Stimulated activated CD8-positive, alpha-beta memory T cell treated with anti-CD3 and anti-CD28 coated beads, Interleukin-15, amount 100 ng/mL, for 24 hours (primary cell): ENCODE measurements at regions not wholly inside any gene's neighbourhood (a gene's known extent, or its start where the extent isn't known, plus 50 kb on each side); places are given as distances from the start of the nearest gene placed in this dataset.

Experiments used
- DNase-seq: peaks from one replicate; pipeline ENCODE4 v3.0.0-alpha.2; 2020; ENCODE audit warnings: low read depth

DNA sequence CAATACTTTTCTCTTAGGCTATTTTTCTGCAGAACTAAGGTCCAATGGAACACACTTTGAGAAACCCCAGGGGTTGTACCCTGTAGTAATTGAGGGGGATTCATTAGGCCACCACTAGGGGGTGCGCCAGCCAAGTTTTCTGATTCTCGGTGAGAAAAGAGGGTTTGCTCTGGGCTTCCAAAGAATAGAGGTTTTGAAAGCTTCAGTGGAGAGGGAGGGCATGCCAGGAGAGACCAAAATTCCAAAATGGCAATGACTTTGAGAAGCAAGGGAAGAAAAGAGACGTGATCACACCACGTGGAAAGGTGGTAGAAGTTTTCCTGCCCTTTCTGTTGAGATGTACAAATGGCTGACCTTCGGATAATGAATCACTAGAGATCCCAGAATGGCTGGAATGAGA lies 323.3 kb downstream of the RPS6KC1 start:
- DNase-seq, result peak; percentile 26

DNA sequence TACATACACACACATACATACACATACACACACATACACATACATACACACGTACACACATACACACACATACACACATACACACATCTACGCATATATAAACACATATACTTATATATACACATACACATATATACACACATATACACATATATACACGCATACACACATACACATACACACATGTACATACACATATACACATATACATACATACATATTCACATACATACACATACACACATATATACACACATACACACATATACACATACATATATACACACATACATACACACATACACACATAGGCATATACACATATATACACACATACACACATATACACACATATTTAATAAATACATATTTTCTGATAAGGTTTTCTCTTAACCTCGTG lies 324.0 kb downstream of the RPS6KC1 start:
- DNase-seq, result no peak

DNA sequence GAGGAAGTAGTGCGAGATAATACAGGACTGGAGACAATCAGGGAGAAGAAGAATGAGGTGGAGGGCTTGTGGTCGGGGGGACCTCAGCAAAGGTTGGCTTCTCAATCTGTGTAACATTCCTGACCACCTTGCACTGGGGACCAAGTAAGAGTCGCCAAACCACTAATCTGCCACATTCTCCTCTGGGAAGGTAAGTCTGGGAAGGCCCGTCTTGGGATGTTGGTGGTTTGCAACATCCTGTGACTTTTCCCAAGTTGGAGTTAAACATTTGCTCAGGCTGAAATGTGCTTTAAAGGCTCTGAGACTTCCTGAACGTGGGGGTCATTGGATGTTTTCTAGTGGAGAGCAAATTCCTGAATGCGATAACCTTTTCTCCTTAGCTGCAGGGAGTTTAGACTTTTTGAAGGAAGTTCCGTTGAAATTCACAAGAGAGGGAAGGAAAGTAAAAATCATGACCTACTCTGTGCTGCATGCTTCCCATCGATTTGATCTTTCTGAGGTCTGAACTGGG lies 325.9 kb downstream of the RPS6KC1 start:
- DNase-seq, result no peak

DNA sequence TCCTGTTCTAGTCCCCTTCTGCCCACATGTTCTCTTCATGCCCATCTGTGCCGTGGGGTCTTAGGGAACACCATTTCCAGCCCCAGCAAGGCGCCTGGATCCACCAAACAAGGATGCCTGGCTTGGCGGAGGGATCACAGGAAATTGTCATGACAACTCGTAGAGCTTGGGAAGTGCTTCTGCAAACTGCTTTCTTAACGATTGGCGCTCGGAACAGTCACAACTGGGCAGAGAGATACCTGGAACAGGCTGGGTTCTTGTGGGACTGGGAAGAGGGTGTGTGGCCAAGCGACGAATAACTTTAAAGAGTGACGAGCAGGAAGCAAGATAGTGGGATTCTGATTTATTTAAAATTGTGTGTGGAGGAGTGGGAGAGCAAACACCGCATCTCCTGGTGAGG lies 329.8 kb downstream of the RPS6KC1 start:
- no peak for DNase-seq

DNA sequence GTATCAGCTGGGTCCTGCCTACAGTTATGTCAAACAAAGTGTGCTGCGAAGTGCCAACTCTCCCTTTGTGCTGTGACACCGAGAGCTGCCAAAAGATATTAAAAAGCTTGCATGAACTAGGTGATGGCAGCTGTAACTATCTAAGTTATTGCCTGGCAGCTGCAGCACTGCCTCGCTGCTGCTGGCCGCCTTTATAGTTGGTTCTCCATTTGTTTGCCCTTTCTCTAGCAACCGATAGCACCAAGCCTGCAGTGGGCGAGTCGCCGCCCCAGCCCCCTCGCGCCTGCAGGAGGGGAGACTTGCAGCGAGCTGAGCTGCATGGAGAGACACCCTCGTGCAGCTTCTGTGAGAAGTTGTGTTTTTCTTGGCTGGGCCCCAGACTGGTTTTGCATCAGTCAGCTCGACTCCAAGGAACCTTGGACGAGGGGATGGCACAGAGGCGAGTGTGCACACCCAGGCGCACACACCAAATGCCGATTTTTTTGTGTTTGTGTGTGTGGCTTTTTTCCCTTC lies 330.6 kb downstream of the RPS6KC1 start:
- DNase-seq, result no peak

DNA sequence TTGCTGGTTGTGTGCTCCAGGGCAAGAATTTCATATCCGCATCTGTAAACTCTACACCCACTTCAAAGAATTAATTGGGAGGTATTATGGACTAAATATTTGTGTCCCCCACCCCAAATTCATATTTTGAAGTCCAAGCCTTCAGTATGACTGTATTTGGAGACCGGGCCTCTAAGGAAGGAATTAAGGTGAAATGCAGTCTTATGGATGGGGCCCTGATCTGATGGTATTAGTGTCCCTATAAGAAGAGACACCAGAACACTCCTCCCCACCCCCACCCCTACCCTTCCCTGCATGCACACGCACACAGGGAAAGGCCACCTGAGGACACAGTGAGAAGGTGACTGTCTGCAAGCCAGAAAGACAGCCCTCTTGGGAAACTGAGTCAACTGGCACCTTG lies 332.4 kb downstream of the RPS6KC1 start:
- no peak for DNase-seq

DNA sequence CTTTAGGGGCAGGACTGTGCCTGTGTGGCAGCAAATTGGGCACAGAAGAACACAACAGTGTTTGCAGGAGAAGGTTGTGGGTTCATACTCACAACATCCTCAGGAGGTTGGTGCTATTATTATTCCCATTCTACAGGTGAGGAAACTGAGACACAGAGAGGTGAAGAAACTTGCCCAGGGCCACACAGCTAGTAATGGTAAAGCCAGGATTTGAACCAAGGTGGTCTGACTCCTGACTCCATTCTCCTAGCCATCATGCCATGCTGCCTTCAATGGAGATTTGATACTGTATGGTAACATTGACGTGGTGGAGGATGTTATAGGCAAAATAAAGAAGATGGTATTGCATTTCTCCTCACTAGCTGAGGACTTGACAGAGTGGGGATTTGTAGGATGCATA lies 334.2 kb downstream of the RPS6KC1 start:
- DNase-seq, result no peak

DNA sequence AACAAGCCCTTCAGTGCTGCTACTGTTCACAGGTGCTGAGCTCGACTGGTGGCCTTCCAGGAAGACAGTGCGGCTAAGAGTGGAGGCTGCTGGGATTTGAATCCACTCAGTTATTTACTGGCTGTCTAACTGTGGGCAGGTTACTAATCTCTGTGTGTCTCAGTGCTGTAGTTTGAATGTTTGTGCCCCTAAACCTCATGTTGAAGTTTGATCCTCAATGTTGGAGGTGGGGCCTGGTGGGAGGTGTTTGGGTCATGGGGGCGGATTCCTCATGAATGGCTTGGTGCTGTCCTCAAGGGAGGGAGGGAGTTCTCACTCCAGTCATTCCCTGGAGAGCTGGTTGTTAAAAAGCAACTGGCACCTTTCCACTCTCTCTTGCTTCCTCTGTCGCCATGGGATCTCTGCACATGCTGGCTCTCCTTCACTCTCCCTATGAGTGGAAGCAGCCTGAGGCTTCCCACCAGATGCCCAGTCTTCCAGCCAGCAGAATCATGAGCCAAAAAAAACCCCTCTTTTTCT lies 334.8 kb downstream of the RPS6KC1 start:
- DNase-seq, result no peak

DNA sequence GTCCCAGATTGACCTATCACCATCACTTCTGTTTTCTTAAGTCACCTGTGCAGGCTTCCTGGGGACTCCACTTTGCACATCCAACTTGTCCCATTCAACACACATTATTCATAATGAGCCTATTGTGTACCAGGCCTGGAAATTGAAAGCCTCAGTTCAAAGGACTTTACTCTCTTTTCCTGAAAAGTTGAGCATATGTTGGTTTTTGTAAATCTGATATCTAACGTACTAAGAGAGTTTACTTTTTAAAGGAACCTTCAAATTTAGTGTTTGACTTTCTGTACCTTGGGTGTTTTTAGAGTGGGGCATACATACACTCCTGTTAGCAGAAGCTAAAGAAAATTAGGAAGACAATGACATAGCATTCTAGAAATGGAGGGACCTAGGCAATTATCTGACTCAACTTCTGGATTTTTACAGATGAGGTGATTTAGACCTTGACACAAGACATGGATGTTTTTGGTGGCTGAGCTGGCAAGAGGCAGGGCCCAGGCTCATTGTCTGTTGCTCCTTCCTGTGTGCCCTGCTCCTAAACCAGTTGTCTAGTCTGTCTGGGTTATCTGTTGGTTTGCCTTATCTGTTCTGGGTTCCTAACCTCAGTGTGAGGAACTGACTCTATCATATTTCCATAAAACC lies 336.5 kb downstream of the RPS6KC1 start:
- no peak for DNase-seq

DNA sequence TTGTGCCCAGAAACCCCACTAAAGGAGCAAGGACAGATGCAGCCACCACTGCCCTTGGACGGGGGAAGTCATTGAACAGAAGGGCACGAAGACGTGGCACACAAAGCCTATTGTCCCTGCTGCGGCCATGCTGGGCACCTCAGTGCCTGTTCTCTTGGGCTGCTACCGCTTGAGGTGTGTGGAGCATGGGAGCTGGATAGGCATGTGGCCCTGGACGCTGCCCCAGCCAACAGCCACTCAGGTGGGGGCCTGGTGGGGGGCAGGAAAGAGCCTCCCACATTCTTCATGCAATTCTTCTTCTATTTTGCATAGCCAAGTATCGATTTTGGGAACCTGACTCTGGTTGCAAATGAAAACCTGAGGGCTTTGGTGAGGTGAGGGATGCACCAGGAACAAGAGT lies 337.2 kb downstream of the RPS6KC1 start:
- DNase-seq, result no peak

DNA sequence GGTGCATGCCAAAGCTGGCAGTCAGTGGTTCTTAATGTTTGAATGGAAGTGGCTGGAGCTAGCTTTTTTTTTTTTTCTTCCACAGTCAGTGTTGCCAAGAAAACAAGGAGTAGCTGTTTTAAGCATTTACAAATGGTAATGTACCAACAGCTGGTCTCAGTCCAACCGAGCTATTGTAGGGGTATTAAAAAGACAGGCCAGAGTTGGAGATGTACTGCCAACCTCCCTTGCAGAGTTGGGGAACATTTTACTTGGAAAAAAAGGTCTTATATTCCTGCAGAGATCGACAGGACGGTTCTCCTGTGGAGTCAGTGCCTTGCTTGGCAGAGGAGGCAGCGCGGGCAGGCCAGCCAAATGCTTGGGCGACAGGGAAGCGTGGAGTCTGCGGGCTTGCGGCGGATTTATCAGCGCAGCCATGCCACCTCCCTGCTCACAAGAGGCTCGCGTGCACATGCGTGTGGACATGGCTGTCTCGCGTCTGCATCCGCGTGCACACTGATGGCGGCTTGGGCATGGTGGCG lies 338.1 kb downstream of the RPS6KC1 start:
- no peak for DNase-seq

DNA sequence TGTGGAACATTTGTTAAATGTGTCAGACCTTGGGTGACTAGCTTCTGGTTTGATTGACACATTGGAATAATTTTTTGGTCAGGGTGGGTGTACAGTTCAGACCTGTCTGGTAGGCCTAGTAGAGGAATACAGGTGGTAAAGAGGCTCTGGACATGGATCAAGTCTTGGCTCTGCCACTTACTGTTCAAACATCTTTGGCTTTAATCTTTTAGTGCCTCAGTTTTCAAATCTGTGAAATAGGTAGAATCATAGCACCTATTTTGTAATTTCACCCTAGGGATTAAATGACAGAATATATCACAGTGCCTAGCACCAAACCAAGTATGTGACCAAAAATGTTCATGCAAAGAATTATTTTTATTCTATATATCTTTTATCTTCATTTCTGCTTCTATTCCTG lies 340.4 kb downstream of the RPS6KC1 start:
- no peak for DNase-seq

DNA sequence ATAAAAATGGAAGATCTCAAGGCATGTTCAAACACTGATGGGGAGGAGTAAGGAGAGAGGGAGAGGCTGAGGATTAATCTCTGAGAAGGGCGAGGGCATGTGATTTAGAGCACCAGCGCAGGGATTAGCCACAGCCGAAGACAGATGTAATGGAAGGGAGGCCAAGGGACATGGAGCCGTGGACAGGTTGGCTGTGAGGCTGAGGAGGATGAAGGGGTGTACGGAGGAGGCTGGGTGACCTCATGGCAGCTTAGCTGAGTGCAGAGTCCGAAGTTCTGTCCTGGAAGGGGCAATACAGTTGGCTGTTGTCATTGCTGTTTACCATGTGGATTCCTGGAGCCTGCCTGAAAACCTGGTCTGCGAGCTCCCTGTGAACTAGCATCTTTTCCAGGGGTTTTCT lies 342.8 kb downstream of the RPS6KC1 start:
- no peak for DNase-seq

DNA sequence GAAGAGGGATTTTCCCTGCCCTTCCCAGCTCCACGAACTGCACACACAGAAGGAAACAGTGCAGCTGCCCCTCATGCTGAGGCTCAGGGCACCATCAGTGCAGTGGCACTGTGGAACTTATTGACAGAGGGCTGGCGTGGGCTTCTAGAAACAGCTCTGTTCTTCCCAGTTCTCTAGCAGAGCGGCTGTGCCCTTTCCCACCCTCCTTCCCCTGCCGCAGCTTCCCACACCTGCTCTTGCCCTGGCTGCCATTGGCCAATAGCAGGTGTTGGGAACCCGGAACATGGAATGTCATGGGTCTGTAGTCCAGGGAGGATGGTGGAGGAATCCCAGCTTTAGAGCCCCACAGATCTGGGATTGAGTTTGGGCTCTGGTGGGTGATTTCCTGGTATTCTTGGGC lies 343.8 kb downstream of the RPS6KC1 start:
- DNase-seq, result no peak

DNA sequence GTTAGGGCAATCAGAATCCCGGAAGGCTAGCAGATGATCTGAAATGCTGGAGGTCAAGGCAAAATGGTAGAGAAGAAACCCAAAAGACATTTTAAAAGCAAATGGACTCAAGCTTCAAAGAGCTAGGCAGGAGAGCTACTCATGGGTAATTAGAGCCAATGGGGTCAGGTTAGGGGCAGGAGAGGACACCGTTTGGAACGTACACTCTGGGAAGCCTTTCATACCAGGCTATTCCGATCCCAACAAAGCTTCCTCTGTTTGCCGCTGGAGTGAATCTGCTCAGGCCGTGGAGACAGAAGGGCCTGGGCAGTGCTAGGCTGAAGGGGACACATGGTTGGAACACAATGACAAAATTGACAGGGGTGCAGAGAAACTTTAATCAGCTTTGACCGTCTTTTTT lies 346.6 kb downstream of the RPS6KC1 start:
- no peak for DNase-seq

DNA sequence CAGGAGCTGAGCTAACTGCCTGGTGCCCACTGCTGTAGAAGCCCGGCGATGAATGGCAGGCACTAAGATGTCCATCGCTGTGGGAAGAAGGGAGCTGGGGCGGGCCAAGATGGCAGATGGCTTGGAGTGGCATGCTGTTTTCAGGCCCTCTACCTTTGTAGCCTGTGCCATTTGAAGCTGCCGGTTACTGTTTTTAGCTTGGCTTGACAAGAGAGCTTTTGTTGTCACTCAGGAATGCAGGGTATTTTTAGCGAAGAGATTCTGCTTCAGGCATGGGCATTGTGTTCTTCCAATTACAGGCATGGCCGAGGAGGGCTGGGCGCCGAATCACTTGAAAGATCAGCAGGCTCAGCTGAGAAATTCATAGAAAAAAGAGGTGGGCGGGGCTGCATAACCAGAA lies 348.7 kb downstream of the RPS6KC1 start:
- no peak for DNase-seq

DNA sequence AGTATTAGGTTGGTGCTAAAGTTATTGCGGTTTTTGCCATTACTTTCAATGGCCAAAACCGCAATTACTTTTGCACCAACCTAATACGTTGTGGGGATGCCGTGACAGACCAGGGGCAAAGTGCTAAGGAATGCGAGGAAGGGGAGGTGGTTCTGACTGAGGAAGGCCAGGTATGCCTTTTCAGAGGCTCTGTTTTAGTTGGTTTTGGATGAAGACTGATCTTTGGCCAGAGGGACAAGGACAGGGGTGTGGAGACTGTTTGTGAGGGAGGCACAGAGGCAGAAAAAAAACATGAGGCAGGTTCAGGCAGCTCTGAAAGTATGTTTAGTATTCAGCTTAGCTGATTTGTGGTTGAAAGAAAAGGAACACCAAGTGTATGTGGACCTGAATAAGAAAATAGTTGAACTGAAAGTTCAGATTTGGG lies 358.2 kb downstream of the RPS6KC1 start:
- no peak for DNase-seq

DNA sequence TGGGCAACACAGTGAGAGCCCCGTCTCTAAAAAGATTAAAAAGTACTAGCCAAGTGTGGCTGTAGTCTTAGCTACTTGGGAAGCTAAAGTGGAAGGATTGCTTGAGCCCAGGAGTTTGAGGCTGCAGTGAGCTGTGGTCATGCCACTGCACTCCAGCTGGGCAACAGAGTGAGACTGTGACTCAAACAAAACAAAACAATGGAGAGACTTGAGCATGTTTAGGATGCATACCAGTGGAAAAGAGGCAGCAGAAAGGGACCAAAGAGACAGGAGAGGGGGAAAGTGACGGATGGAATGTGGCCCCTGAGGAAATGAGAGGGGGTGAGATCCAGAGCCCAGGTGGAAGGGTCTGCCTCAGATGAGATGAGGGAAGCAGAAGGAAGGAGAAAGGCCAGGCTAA lies 358.9 kb downstream of the RPS6KC1 start:
- DNase-seq, result no peak

DNA sequence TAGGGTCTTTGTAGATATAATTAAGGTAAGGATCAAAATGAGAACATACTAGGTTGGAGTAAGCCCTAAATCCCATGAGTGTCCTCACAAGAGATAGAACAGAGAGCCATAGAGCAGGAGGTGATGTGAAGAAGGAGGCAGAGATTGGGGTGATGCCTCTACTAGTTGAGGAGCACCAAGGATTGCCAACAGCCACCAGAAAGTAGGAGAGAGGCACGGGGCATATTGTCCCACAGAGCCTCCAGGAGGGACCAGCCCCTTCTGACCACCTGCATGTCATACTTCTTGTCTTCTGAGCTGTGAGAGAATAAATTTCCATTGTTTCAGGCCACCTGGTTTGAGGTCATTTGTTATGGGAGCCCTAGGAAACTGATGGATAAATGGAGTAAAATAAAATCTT lies 363.3 kb downstream of the RPS6KC1 start:
- DNase-seq, result no peak

DNA sequence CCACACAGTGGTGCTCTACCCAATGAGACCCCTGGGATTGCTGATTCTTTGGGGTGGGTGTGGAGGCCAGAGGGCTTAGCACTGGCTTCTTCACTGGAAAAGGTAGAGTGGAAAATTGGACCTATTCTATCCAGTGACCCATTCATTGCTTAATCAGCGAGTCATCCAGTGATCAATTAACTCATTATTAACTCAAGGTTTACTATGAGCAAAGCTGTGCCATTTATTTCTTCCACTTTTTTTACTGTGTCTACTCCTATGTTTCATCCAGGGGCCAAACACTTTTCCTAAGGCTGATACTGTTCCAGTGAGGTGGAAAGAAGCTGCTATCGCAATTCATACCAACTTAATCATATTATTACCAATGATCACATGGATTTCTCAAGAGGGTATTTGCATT lies 363.9 kb downstream of the RPS6KC1 start:
- DNase-seq, result no peak

DNA sequence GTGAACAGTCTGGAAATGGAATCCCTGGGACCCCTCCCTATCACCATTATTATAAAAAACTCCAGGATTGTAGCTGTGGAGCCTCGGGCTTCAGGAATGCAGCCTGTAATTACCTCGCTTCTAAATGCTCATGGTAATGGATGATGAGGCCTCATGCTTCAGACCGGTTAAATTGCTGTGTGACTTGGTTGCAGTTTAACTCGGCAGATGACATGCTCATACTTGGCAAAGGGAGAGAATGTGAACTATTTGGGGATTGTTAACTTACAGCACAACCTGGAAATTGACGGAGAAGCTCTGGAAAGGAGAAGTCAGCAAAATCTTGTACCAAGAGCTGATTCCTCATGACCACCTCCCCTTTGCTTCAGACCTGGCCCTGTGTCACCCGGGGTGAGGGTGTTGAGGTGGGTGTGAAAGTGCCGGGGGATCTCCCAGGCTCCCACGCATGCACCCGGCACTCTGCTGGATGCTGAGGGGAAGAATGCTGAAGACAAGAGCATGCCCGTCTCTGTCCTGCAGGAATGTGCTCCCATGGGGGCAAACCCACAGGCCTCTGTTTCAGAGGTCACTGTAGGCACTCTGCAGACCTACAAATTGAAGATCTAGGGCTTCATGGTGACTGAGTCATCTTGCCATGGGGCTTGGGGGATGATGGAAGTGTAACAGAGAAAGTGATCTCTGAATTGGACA lies 364.8 kb downstream of the RPS6KC1 start:
- DNase-seq, result no peak

DNA sequence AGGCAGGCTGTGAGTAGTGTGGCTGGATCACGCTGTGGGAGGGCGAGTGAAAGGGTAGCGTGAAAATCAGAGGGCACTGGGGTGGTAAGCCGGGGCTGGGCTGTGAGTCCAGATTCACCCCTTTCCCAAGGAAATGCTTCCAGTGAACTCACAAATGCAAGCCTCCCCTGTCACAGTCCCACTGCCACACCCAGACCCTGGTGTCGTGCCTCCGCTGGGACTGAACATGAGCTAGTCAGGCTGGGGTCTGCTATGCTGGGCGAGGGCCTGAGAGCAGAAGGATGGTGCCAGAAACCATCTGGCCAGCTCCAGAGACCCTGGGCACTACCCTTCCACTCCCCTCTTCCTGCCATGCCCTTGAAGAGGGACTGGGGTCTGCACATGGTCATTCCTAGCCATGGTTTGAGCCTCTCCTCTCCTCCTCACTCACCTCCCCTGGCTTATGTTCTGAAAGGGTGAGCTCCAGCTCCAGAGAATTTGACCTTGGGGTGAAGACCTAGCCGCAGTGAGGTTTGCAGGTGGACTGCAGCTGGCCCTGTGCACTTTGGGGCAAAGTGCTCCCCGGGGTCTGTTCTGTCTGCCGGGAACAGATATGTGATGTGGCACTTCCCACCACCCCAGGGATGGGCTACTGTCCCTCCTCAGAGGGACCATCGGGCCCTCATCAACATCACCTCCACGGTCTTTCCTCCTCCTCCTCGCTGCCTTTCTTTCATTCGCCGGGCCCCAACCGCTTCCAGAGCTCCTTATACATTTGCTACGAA lies 365.6 kb downstream of the RPS6KC1 start:
- DNase-seq, result no peak
